ENCODE measurements at regions not wholly inside any gene's neighbourhood (a gene's known extent, or its start where the extent isn't known, plus 50 kb on each side); places are given as distances from the start of the nearest gene placed in this dataset.

- DNase-seq (ENCODE audit: low read depth in 4 of 4, low spot score in 2 of 4): no peak
Observed at GRCh38 chr1:177794376-177794991, 175.4 kb downstream of the SEC16B start.

DNA sequence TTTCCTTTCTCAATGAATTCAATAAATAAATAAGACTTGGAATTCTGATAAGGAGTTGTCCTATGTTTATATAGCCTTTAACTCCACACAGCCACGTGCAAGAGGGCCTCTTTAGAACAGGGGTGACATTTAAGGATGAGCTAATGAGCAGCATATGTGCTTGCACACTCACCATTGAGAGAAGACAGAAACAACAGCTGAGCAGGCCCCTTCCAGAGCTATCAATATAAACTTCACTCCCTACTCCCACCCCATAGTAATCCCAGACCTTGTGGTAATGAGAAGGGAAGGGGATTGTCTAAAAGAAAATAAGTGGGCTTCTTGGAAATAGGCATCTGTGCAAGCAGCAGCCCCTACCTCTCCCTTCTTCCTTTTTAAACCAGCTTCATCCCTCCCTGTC lies 176.0 kb downstream of the SEC16B start:
- DNase-seq (ENCODE audit: low read depth in 4 of 4, low spot score in 2 of 4): no peak

DNA sequence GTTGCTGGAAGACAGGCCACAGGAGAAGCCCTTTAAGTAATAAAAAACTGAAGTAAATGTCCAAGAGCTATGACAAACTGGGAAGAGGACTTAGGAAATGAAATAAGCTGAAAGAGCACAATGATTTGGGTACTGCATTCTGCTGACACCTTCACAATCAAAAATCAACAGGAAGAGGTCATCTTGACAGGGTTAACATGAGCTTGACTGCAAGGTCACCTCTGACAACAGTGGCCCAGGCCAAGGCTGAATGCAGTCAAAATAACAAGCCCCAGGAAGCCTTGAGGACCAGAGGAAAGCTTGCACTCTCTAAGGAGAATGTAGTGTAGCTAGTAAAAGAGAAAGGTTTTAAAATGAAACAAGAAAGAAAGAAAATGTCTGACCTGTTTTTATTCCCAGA lies 179.3 kb downstream of the SEC16B start:
- DNase-seq (ENCODE audit: low read depth in 4 of 4, low spot score in 2 of 4): no peak

DNA sequence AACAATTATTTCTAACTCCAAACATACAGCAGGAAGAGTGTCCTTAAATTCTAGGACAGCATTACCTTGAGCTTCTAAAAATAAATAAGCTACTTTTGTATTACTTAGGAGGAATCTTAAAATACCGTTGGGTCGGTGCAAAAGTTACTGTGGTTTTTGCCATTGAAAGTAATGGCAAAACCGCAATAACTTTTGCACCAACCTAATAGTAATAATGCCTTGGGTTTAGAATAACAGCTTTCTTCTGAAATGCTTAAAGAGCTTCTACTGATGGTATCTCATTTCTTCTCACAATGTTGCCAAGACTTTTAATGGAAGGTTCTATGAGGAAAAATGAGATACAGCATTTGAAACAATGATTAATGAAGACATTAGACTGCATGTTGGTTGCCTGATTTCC lies 179.9 kb downstream of the SEC16B start:
- DNase-seq (ENCODE audit: low read depth in 4 of 4, low spot score in 2 of 4): no peak

DNA sequence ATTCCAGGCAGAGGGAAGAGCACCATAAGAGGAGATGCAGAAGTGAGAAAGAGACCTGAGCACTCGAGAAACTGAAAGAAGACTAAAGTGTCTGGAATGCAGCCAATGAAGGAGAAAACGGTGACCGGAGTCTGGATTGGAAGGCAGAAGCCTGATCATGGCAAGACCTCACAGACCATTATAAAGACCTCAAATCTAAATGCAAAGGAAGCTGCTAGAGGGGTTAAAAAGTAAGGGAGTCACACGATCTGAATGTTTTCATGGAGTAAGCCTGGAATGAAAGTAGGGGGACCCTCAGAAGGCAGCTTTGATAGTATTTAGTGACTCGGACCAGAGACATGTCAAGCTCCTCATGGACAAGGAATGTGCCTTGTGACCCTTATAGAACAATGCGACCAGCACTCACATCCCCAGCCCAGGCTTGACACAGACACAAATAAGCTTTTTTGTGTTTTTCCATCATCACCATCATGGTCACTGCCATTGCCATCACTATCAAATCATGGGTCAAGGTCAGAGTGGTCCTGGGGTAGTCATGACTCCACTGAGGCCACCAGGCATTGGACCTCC lies 183.6 kb downstream of the SEC16B start:
- DNase-seq (ENCODE audit: low read depth in 4 of 4, low spot score in 2 of 4): no peak

- no peak for DNase-seq (ENCODE audit: low read depth in 4 of 4, low spot score in 2 of 4)
Observed at GRCh38 chr1:177784936-177785335, 184.9 kb downstream of the SEC16B start.

DNA sequence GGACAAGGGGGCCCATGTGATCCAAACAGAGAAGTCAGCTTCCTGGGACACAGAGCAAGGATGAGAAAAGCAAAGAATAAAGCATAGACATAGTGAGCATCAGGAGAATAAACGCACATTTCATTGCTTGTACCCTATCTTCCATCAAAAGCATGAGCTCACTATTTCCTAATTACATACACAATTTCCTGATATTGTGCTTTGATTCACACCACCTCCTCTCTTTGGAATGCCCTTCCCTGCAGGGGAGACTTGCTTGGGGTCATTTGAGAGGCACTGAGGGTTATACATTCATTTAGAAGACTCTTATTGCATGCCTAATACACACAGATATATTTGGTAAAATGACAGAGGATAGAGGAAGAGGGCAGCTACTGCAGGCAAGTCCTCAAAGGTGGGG lies 185.4 kb downstream of the SEC16B start:
- DNase-seq (ENCODE audit: low read depth in 4 of 4, low spot score in 2 of 4): no peak

- DNase-seq (ENCODE audit: low read depth in 4 of 4, low spot score in 2 of 4): no peak
Observed at GRCh38 chr1:177783051-177783450, 186.8 kb downstream of the SEC16B start.

DNA sequence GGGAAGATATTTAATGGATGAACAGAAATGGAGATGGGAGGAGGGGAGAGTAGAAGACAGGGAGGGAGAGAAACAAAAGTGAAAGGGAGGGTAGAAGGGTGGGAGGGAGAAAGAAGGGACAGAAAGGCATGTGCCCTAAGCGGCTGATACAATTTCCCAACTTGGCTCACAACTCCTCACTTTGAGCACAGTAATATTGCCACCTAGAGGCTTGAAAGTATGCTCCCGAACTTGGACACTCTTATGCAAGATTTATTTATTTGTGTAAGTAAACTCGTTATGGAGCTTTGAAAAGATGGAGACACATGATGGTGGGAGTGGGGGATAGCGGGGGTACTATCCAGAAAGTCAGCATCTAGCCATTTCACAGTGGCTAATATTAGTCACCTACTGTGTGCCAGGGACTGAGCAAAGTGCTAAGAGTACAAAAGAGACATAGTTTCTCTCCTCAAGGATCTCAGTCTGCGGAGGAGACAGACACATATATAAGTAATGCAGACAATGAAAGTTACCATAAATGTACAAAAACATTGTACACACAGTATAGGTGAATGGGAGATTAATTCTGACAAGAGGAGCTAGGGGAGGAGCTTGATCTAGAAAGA lies 189.7 kb downstream of the SEC16B start:
- peak in 2 of 4 donors; percentile 49 to 58 for DNase-seq (ENCODE audit: low read depth in 4 of 4, low spot score in 2 of 4)

GRCh38 chr1:177779166-177779965 lies 190.5 kb downstream of the SEC16B start:
- no peak for DNase-seq (ENCODE audit: low read depth in 4 of 4, low spot score in 2 of 4)

GRCh38 chr1:177775924-177776323 lies 193.9 kb downstream of the SEC16B start:
- no peak for DNase-seq (ENCODE audit: low read depth in 4 of 4, low spot score in 2 of 4)

DNA sequence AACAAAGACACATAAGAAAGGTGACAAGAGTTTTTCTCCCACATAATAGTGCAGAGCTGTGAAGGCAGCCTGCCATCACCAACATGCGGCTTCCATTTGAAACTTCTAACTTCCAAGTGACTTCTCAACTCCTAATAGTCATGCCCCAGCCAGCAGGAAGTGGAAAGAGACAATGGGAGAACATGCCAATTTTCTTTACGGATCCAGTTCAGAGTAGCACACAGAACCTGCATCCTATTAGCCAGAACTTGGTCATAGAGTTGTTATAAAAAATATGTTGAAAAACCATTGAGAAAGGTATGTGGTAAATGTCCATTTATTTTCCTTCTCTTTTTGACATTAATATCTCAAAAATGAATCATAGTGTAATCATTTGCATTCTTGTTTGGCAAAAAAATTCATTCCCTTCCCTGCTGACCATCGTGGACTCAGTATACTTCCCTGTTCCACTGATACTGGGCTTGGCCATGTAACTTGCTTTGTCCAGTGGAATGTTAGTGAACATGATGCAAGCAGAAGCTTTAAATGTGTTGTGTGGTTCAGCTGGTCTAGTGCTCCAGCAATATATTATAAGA lies 197.4 kb downstream of the SEC16B start:
- no peak for DNase-seq (ENCODE audit: low read depth in 4 of 4, low spot score in 2 of 4)

- no peak for DNase-seq (ENCODE audit: low read depth in 4 of 4, low spot score in 2 of 4)
Observed at GRCh38 chr1:177771688-177772087, 198.2 kb downstream of the SEC16B start.

- no peak for DNase-seq (ENCODE audit: low read depth in 4 of 4, low spot score in 2 of 4)
Observed at GRCh38 chr1:177770096-177770495, 199.8 kb downstream of the SEC16B start.

DNA sequence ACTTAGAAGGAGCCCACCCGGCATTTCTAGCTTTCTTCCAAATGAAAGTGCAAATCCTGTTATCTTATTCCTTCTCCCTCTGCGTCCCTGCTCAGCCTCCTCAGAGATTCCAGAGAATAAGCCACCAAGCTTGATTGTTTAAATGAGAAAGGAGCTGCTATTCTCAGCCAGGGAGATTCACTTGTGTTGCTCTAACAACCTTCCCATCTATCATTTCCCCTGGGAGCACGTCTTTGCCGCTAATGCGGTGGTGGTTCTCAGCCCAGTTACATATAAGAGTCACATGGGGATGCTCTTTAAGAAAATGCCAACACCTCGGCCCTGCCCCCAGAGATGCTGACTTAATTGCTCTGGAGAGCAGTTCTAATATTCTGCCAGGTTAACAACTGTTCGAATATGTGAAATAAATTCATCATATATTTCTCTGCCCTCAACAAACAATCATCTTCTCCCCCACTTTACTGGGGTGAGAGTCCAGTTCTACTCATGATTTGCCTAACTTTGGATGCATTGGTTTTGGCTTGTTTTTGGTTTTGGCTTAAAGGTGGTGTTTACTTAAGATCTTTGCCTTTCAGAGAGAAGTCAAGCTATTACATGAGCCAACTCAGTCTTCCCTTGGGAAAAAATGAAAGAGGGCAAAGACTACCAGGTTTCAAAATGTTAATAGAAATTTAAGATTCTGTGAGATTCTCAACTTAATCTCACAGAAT lies 213.9 kb downstream of the SEC16B start:
- no peak for DNase-seq (ENCODE audit: low read depth in 4 of 4, low spot score in 2 of 4)

GRCh38 chr1:177754603-177755002 lies 215.3 kb downstream of the SEC16B start:
- DNase-seq (ENCODE audit: low read depth in 4 of 4, low spot score in 2 of 4): no peak

GRCh38 chr1:177753655-177754054 lies 216.2 kb downstream of the SEC16B start:
- DNase-seq (ENCODE audit: low read depth in 4 of 4, low spot score in 2 of 4): no peak

GRCh38 chr1:177748080-177748801 lies 221.6 kb downstream of the SEC16B start:
- no peak for DNase-seq (ENCODE audit: low read depth in 4 of 4, low spot score in 2 of 4)

DNA sequence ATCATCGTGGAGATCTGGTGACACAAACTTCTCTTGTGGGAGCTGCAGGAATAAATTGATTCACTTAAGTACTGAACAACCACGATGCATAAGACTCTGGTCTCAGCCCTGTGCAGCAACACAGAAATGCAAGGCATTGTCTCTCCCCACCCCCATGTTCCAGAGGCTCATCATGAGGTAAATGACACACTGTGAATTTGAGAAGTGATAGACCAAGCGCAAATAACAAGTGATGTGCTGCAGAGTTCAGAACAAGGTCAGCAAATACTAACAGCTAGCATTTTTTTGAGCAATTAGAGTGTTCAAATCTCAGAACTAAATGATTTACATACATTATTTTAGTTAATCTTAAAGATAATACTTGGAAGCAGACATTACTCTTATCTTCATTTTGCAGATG lies 223.7 kb downstream of the SEC16B start:
- DNase-seq (ENCODE audit: low read depth in 4 of 4, low spot score in 2 of 4): no peak

GRCh38 chr1:177744906-177745305 lies 225.0 kb downstream of the SEC16B start:
- DNase-seq (ENCODE audit: low read depth in 4 of 4, low spot score in 2 of 4): no peak

Measured in left renal cortex interstitium (tissue), 4 donors.